ENCODE measurements at regions not wholly inside any gene's neighbourhood (a gene's known extent, or its start where the extent isn't known, plus 50 kb on each side); places are given as distances from the start of the nearest gene placed in this dataset.

- TF ChIP-seq, protein P1, sequence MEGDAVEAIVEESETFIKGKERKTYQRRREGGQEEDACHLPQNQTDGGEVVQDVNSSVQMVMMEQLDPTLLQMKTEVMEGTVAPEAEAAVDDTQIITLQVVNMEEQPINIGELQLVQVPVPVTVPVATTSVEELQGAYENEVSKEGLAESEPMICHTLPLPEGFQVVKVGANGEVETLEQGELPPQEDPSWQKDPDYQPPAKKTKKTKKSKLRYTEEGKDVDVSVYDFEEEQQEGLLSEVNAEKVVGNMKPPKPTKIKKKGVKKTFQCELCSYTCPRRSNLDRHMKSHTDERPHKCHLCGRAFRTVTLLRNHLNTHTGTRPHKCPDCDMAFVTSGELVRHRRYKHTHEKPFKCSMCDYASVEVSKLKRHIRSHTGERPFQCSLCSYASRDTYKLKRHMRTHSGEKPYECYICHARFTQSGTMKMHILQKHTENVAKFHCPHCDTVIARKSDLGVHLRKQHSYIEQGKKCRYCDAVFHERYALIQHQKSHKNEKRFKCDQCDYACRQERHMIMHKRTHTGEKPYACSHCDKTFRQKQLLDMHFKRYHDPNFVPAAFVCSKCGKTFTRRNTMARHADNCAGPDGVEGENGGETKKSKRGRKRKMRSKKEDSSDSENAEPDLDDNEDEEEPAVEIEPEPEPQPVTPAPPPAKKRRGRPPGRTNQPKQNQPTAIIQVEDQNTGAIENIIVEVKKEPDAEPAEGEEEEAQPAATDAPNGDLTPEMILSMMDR (IDR thresholded peaks at IDR 0.05) = no peak
- no peak for TF ChIP-seq POLR2A (IDR thresholded peaks at IDR 0.05)
- intact Hi-C loops (cut with DNase I; ENCODE audit: low total_unique reads) = no loop called here
- 65 to 83% methylated on average over 13 to 15 of the region's 15 CpGs for WGBS, 2 donors
- H3K4me3 ChIP-seq (ENCODE audit: low read depth, poor library complexity, severe bottlenecking) = no peak overlapping the region
- DNase-seq (ENCODE audit: low spot score in 2 of 2) = peak in 1 of 2 donors; percentile 82
Observed at GRCh38 chr9:129282731-129283211, 104.7 kb upstream of the IER5L start.

DNA sequence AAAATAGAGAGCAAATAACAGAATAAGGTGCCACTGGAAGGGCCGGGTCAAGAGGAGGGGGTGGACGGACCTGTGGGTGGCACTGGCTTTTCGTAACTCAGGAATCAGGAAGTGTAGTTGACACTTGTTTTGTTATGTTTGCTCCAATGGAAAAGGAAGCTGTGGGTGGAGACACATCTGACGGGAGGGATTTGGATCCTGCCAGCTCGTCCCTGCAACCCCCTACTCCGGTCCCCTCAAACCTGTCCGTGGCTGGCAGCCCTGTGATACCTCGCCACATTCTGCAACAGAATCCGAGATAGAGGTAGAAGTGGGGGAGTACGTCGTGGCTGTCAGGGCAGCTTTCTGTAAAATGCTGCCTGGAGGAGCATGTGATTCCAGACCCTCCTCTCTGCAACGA lies 104.2 kb upstream of the IER5L start:
- intact Hi-C loops (cut with DNase I; ENCODE audit: low total_unique reads) = no loop called here
- no peak for TF ChIP-seq POLR2A (IDR thresholded peaks at IDR 0.05)
- TF ChIP-seq, protein P1 (IDR thresholded peaks at IDR 0.05) = no peak
- no peak overlapping the region for H3K4me3 ChIP-seq (ENCODE audit: low read depth, poor library complexity, severe bottlenecking)
- 46 to 58% methylated on average over 12 of the region's 12 CpGs for WGBS, 2 donors
- peak in 1 of 2 donors; percentile 72 for DNase-seq (ENCODE audit: low spot score in 2 of 2)

GRCh38 chr9:129281506-129282145 lies 103.6 kb upstream of the IER5L start:
- H3K4me3 ChIP-seq (ENCODE audit: low read depth, poor library complexity, severe bottlenecking) = no peak overlapping the region
- intact Hi-C loops (cut with DNase I; ENCODE audit: low total_unique reads) = no loop called here
- no peak for TF ChIP-seq POLR2A (IDR thresholded peaks at IDR 0.05)
- TF ChIP-seq, protein P1 (IDR thresholded peaks at IDR 0.05) = no peak
- DNase-seq (ENCODE audit: low spot score in 2 of 2) = peak in 1 of 2 donors; percentile 77
- 78 to 85% methylated on average over 16 of the region's 16 CpGs for WGBS, 2 donors

- TF ChIP-seq, protein P1 (IDR thresholded peaks at IDR 0.05) = no peak
- no peak for TF ChIP-seq POLR2A (IDR thresholded peaks at IDR 0.05)
- WGBS, 2 donors = 91 to 93% methylated on average over 6 to 8 of the region's 8 CpGs
- no peak overlapping the region for H3K4me3 ChIP-seq (ENCODE audit: low read depth, poor library complexity, severe bottlenecking)
- peak in 1 of 2 donors; percentile 73 for DNase-seq (ENCODE audit: low spot score in 2 of 2)
- intact Hi-C loops (cut with DNase I; ENCODE audit: low total_unique reads) = no loop called here
Observed at GRCh38 chr9:129280623-129281271, 102.7 kb upstream of the IER5L start.

DNA sequence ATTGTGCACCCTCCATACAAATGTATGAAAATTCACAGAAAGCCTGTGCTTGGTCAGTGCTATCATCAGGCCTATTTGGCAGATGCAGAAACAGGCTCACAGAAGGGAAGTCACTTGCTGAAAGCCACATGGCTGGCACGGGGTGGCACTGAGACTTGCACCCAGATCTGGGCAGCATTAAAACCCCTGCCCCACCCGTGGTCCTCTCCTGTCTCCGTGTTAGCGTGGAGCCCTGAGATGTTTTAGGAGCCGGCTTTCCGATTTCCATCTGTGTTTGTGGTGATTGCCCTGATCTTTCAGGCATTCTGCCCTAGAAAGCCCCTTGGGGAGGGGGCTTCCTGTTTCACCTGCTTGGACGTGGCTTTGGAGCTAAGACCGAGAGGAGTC lies 102.2 kb upstream of the IER5L start:
- DNase-seq (ENCODE audit: low spot score in 2 of 2) = no peak
- 85 to 89% methylated on average over 8 of the region's 8 CpGs for WGBS, 2 donors
- H3K4me3 ChIP-seq (ENCODE audit: low read depth, poor library complexity, severe bottlenecking) = no peak overlapping the region
- intact Hi-C loops (cut with DNase I; ENCODE audit: low total_unique reads) = no loop called here
- TF ChIP-seq POLR2A (IDR thresholded peaks at IDR 0.05) = no peak
- TF ChIP-seq, protein P1 (IDR thresholded peaks at IDR 0.05) = no peak
